Neural crest cell (in vitro differentiated cells): ENCODE measurements at regions not wholly inside any gene's neighbourhood (a gene's known extent, or its start where the extent isn't known, plus 50 kb on each side); places are given as distances from the start of the nearest gene placed in this dataset.
"Not testable (repeated sequence)": the region's sequence is repeated elsewhere in the genome, so short reads cannot be mapped to it uniquely, and the experiment has no call there.

Source experiments
- DNase-seq: peaks from one replicate; pipeline ENCODE4 v3.0.0; 2021; ENCODE audit warnings: low read depth, mixed read lengths, low spot score
- H3K27ac Mint-ChIP-seq: one replicate; pipeline ENCODE4 v1.8.0; 2021; ENCODE audit warnings: mild to moderate bottlenecking, mixed read lengths; ENCODE audit not compliant: unreplicated experiment
- H3K27me3 Mint-ChIP-seq: 2 replicates; pipeline ENCODE4 v1.8.0; 2021; ENCODE audit warnings: low read depth, mild to moderate bottlenecking, mixed read lengths
- H3K36me3 Mint-ChIP-seq: 2 replicates; pipeline ENCODE4 v1.8.0; 2021; ENCODE audit warnings: low read depth, mild to moderate bottlenecking, mixed read lengths
- H3K4me1 Mint-ChIP-seq: 2 replicates; pipeline ENCODE4 v1.8.0; 2021; ENCODE audit warnings: mixed read lengths
- H3K4me3 Mint-ChIP-seq: one replicate; pipeline ENCODE4 v1.8.0; 2021; ENCODE audit warnings: mild to moderate bottlenecking, mixed read lengths
- H3K9me3 Mint-ChIP-seq: 2 replicates; pipeline ENCODE4 v1.8.0; 2021; ENCODE audit warnings: mixed read lengths
- CTCF ChIP-seq: fragments of 200-600 bp; sonication (generic); conservative IDR thresholded peaks from 2 replicates; pipeline ENCODE4 v1.5.0; 2021; ENCODE audit warnings: antibody characterized with exemption, mild to moderate bottlenecking

DNA sequence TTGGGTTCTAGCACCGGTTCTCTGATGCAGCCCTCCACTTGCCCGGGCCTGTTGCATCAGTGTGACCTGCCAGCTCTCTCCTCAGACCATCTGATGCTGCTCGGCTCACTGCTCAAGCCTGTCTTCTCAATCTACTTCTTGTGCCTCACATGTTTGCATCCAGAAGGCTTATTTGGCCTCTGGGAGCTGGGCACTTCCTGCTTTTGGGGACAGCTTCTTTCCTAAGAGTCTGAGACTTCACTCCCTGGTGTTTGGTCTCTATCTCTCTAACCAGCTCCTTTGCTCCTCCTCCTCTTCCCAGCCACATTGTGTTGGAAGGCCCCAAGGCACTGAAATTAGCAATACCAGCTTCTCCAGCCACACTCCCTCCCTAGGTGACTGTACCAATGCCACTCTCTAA, 212.8 kb downstream of the CDCA7 start:
- no peak for TF ChIP-seq CTCF
- Mint-ChIP-seq H3K36me3 (peaks cover 6% of the 10 kb centered on the region), H3K4me1 (peaks cover 12% of the 10 kb centered on the region), H3K27me3 (no peaks in the 10 kb centered on the region), H3K4me3 (no peak overlapping the region), H3K27ac (no peak overlapping the region), H3K9me3 (no peaks in the 10 kb centered on the region)
- DNase-seq = no peak

GRCh38 chr2:173568054-173568453, 213.4 kb downstream of the CDCA7 start:
- peak; percentile 26 for DNase-seq
- no peaks in the 10 kb centered on the region for H3K9me3 Mint-ChIP-seq
- peaks cover 12% of the 10 kb centered on the region for H3K4me1 Mint-ChIP-seq
- no peaks in the 10 kb centered on the region for H3K27me3 Mint-ChIP-seq
- no peak overlapping the region for H3K4me3 Mint-ChIP-seq
- peaks cover 3% of the 10 kb centered on the region for H3K36me3 Mint-ChIP-seq
- no peak overlapping the region for H3K27ac Mint-ChIP-seq
- peak; percentile 45 for TF ChIP-seq CTCF

DNA sequence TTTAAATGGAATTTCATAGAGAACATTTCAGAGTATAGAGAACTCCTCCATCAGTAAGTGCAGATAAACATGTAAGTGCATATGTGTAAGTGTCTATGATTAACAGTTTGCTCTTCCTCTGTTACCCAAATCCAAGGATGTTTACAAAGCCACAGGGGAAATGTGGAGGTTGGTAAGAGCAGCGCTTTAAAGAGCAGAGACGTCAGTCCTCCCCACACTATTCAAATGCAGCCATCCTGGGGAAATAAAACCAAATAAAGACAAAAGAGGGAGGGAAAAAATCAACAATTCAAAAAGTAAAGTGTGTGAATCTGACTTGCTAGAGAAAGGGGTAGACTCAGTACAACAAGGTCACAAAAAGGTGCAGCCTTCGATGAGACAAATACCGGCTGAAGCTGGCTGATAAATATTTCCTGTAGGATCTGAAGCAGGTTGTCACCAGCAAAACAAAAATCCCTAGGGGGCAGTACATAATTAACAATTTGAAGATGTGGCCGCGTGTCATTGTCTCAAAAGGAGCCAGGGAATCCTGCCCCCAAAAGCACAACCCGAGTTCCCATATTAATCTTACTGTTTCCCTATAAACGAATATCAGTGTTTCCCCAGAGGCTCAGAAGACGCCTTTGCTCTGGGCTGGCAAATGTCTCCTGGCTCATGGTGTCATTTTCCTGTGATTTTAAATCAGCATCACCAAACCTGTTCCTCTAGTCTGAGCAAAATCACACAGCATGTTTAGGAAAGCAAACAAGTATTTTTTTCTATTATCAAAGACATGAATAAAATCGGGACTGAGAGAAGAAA, 216.5 kb downstream of the CDCA7 start:
- H3K36me3 Mint-ChIP-seq = no peaks in the 10 kb centered on the region
- no peak overlapping the region for H3K4me3 Mint-ChIP-seq
- TF ChIP-seq CTCF = peak; percentile 64
- H3K9me3 Mint-ChIP-seq = no peaks in the 10 kb centered on the region
- no peaks in the 10 kb centered on the region for H3K27me3 Mint-ChIP-seq
- peaks cover 12% of the 10 kb centered on the region for H3K4me1 Mint-ChIP-seq
- H3K27ac Mint-ChIP-seq = peak overlapping the region; percentile 0
- DNase-seq = no peak

DNA sequence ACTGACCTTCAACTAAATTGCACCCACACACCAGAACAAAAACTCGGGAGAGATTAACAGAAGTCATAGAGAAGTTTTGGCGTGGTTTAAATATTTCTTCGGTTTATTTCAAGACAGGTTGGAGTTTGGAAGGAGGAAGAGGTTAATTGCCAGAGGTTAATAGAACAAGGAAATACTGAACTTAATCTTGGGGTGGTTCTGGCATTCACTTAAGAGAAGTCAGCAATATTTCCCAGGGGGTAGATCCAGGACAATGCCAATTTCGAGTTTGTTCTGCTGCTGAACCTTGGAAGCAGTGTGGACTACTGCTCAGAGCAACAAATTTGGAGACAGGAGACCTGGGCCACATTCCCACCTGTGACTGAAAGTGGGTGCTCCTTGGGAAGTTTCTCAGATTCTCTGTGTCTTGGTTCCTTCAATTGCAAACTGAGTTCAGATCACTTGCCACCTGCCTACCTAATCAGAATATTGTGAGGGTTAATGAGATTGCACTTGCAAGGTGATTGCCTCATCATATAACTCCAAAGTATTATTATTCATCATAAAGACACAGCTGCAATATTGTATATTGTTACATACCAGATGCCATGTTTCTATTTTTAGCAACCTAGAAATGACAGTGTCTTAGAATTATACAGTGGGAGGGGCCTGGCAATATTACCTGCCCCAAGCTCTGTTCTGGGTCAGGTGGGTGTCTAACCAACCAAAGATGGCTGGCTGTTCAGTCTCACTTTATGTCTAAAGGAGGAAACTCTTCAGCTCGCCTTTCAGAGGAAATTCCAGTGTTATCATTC, 217.4 kb downstream of the CDCA7 start:
- Mint-ChIP-seq H3K36me3 (no peaks in the 10 kb centered on the region), H3K4me1 (peaks cover 12% of the 10 kb centered on the region), H3K27me3 (no peaks in the 10 kb centered on the region), H3K4me3 (no peak overlapping the region), H3K9me3 (no peaks in the 10 kb centered on the region), H3K27ac (no peak overlapping the region)
- no peak for DNase-seq
- no peak for TF ChIP-seq CTCF

- Mint-ChIP-seq H3K27ac (no peak overlapping the region), H3K4me3 (no peak overlapping the region), H3K36me3 (no peaks in the 10 kb centered on the region), H3K27me3 (no peaks in the 10 kb centered on the region), H3K9me3 (no peaks in the 10 kb centered on the region), H3K4me1 (peaks cover 12% of the 10 kb centered on the region)
- TF ChIP-seq CTCF = no peak
- DNase-seq = no peak
Measured at GRCh38 chr2:173572848-173573247, 218.2 kb downstream of the CDCA7 start.

- H3K27me3 Mint-ChIP-seq, H3K9me3 Mint-ChIP-seq, DNase-seq, H3K36me3 Mint-ChIP-seq, H3K4me3 Mint-ChIP-seq, H3K27ac Mint-ChIP-seq: not testable (repeated sequence)
- H3K4me1 Mint-ChIP-seq = peaks cover 12% of the 10 kb centered on the region
Measured at GRCh38 chr2:173573782-173574181, 219.1 kb downstream of the CDCA7 start.
